ENCODE measurements at regions not wholly inside any gene's neighbourhood (a gene's known extent, or its start where the extent isn't known, plus 50 kb on each side); places are given as distances from the start of the nearest gene placed in this dataset.

DNA sequence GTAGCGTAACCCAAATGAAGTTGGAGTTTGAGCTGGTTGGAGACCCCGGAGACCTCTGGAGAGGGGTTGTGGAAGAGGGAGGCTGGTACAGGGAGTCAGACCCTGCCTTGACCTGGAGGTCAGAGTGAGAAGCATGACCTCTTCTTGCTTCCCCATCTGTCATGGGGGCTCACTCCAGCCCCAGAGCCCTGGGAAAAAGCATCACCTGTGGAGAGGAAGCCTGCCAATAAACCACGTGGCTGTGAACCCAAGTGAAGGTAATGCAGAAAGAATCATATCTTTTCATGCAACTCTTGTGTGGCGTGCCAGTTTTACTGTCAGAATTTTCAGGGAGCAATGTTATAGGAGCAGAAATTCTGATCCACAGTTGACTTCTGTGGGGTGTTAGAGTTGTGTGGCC, 178.5 kb upstream of the PRICKLE1 start:
- Mint-ChIP-seq H3K36me3 (peaks cover 10% of the 10 kb centered on the region), H3K27ac (no peak overlapping the region), H3K4me3 (no peak overlapping the region), H3K4me1 (no peaks in the 10 kb centered on the region), H3K27me3 (ENCODE audit: low read depth) (no peaks in the 10 kb centered on the region), H3K9me3 (peaks cover 17% of the 10 kb centered on the region)
- no peak for DNase-seq (ENCODE audit: low spot score)
- no peak for ATAC-seq
- ChIA-PET CTCF (no interaction called here), POLR2A (no interaction called here)
- TF ChIP-seq OVOL2 (CRISPR knock-in tag; IDR thresholded peaks at IDR 0.05; ENCODE audit: borderline replicate concordance) (no peak), FOXP1 (CRISPR knock-in tag; IDR thresholded peaks at IDR 0.05; ENCODE audit: borderline replicate concordance) (no peak), RORB (CRISPR knock-in tag; IDR thresholded peaks at IDR 0.05) (no peak), SP1 (CRISPR knock-in tag; conservative IDR thresholded peaks at IDR 0.05) (no peak), ZSCAN18 (CRISPR knock-in tag; IDR thresholded peaks at IDR 0.05) (no peak), E2F5 (CRISPR knock-in tag; IDR thresholded peaks at IDR 0.05) (no peak)
- TF ChIP-seq, protein P1, sequence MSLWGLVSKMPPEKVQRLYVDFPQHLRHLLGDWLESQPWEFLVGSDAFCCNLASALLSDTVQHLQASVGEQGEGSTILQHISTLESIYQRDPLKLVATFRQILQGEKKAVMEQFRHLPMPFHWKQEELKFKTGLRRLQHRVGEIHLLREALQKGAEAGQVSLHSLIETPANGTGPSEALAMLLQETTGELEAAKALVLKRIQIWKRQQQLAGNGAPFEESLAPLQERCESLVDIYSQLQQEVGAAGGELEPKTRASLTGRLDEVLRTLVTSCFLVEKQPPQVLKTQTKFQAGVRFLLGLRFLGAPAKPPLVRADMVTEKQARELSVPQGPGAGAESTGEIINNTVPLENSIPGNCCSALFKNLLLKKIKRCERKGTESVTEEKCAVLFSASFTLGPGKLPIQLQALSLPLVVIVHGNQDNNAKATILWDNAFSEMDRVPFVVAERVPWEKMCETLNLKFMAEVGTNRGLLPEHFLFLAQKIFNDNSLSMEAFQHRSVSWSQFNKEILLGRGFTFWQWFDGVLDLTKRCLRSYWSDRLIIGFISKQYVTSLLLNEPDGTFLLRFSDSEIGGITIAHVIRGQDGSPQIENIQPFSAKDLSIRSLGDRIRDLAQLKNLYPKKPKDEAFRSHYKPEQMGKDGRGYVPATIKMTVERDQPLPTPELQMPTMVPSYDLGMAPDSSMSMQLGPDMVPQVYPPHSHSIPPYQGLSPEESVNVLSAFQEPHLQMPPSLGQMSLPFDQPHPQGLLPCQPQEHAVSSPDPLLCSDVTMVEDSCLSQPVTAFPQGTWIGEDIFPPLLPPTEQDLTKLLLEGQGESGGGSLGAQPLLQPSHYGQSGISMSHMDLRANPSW (CRISPR knock-in tag; conservative IDR thresholded peaks at IDR 0.05; ENCODE audit: low read depth): no peak
- TF ChIP-seq, protein P2, sequence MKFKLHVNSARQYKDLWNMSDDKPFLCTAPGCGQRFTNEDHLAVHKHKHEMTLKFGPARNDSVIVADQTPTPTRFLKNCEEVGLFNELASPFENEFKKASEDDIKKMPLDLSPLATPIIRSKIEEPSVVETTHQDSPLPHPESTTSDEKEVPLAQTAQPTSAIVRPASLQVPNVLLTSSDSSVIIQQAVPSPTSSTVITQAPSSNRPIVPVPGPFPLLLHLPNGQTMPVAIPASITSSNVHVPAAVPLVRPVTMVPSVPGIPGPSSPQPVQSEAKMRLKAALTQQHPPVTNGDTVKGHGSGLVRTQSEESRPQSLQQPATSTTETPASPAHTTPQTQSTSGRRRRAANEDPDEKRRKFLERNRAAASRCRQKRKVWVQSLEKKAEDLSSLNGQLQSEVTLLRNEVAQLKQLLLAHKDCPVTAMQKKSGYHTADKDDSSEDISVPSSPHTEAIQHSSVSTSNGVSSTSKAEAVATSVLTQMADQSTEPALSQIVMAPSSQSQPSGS (CRISPR knock-in tag; IDR thresholded peaks at IDR 0.05; ENCODE audit: borderline replicate concordance, low read depth): no peak

DNA sequence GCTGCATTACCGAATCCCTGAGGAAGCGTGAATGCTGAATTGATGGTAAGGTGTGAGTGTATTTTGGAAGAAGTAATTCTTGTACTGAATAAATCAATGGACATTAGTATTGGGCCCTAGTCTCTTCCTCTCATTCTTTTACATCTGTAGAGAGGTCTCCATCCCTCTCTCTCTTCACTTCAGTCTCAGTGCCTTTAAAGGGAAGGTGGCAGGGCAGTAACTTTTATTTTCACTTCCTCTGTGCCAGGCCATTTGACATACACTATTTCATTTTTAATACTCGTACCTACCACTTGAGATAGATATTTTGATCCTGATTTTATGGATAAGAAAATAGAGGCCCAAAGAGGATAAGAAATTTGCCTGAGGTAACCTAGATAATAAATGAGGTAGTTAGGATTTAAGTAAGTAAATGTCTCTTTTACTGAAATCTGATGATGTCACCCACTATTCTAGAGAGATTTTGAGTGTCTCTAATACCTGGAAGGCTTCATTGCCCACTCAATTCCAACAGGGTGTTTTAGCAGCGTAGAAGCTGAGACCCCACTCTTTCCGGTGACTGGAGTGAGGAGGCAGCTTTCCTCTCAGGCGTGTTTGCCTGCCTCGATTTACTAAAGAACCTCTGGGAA, 177.9 kb upstream of the PRICKLE1 start:
- H3K9me3 Mint-ChIP-seq: peaks cover 16% of the 10 kb centered on the region
- ATAC-seq (no peak), DNase-seq (ENCODE audit: low spot score) (no peak)
- H3K27ac Mint-ChIP-seq: no peak overlapping the region
- no peak for TF ChIP-seq HMGA2 (CRISPR knock-in tag; IDR thresholded peaks at IDR 0.05)
- TF ChIP-seq, protein P3, sequence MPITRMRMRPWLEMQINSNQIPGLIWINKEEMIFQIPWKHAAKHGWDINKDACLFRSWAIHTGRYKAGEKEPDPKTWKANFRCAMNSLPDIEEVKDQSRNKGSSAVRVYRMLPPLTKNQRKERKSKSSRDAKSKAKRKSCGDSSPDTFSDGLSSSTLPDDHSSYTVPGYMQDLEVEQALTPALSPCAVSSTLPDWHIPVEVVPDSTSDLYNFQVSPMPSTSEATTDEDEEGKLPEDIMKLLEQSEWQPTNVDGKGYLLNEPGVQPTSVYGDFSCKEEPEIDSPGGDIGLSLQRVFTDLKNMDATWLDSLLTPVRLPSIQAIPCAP (CRISPR knock-in tag; IDR thresholded peaks at IDR 0.05): no peak
- TF ChIP-seq ZNF263 (CRISPR knock-in tag; IDR thresholded peaks at IDR 0.05; ENCODE audit: low read depth): no peak
- no peak for TF ChIP-seq ESRRA (CRISPR knock-in tag; IDR thresholded peaks at IDR 0.05; ENCODE audit: borderline replicate concordance)
- TF ChIP-seq SMAD4 (CRISPR knock-in tag; IDR thresholded peaks at IDR 0.05): no peak
- no peak for TF ChIP-seq CBFB (CRISPR knock-in tag; IDR thresholded peaks at IDR 0.05; ENCODE audit: low read depth)
- no peak for TF ChIP-seq ZSCAN18 (CRISPR knock-in tag; IDR thresholded peaks at IDR 0.05)
- no peak for TF ChIP-seq ZNF219 (CRISPR knock-in tag; IDR thresholded peaks at IDR 0.05; ENCODE audit: borderline replicate concordance)
- TF ChIP-seq, protein P4, sequence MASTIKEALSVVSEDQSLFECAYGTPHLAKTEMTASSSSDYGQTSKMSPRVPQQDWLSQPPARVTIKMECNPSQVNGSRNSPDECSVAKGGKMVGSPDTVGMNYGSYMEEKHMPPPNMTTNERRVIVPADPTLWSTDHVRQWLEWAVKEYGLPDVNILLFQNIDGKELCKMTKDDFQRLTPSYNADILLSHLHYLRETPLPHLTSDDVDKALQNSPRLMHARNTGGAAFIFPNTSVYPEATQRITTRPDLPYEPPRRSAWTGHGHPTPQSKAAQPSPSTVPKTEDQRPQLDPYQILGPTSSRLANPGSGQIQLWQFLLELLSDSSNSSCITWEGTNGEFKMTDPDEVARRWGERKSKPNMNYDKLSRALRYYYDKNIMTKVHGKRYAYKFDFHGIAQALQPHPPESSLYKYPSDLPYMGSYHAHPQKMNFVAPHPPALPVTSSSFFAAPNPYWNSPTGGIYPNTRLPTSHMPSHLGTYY (CRISPR knock-in tag; IDR thresholded peaks at IDR 0.05): no peak
- TF ChIP-seq, protein P5, sequence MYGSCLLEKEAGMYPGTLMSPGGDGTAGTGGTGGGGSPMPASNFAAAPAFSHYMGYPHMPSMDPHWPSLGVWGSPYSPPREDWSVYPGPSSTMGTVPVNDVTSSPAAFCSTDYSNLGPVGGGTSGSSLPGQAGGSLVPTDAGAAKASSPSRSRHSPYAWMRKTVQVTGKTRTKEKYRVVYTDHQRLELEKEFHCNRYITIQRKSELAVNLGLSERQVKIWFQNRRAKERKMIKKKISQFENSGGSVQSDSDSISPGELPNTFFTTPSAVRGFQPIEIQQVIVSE (CRISPR knock-in tag; IDR thresholded peaks at IDR 0.05; ENCODE audit: borderline replicate concordance): no peak
- no peak for TF ChIP-seq ELF4 (CRISPR knock-in tag; IDR thresholded peaks at IDR 0.05; ENCODE audit: low read depth)
- TF ChIP-seq NFATC4 (CRISPR knock-in tag; IDR thresholded peaks at IDR 0.05): no peak
- no peak for TF ChIP-seq ZNF423 (CRISPR knock-in tag; IDR thresholded peaks at IDR 0.05)
- TF ChIP-seq GRHL2 (CRISPR knock-in tag; IDR thresholded peaks at IDR 0.05; ENCODE audit: insufficient replicate concordance, severe bottlenecking): no peak
- TF ChIP-seq, protein P2 (CRISPR knock-in tag; IDR thresholded peaks at IDR 0.05; ENCODE audit: borderline replicate concordance, low read depth): no peak
- ChIA-PET CTCF (no interaction called here), POLR2A (no interaction called here)
- H3K4me1 Mint-ChIP-seq: no peaks in the 10 kb centered on the region
- peaks cover 8% of the 10 kb centered on the region for H3K36me3 Mint-ChIP-seq
- no peaks in the 10 kb centered on the region for H3K27me3 Mint-ChIP-seq (ENCODE audit: low read depth)
- no peak overlapping the region for H3K4me3 Mint-ChIP-seq

All from WTC11 (cell line).